ENCODE measurements at regions not wholly inside any gene's neighbourhood (a gene's known extent, or its start where the extent isn't known, plus 50 kb on each side); places are given as distances from the start of the nearest gene placed in this dataset.

DNA sequence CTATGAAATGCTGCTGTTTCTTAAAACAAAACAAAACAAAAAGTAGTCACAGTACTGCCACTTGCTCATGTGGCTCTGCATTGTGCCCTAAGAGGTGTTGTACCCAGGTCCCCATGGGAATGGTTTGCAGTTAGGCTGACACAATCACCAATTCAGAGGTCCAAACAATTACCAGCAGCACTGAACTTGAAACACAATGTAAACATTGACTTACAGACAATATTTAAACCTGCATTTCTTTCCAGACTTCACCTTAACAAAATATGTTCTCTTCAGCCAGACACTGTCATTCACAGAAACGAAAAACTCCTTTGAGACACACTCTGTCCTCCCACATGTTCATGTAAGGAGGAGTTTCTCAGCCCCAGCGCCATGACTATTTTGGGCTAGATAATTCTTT, 206.8 kb upstream of the ARG1 start:
- 72% methylated on average over 2 of the region's 2 CpGs for WGBS
- H3K9me3 ChIP-seq (ENCODE audit: control insufficient read depth, low read length): no peaks in the 10 kb centered on the region
- H3K4me3 ChIP-seq (ENCODE audit: low read length): no peak overlapping the region
- no peaks in the 10 kb centered on the region for H3K27me3 ChIP-seq (ENCODE audit: control insufficient read depth, insufficient read depth)
- H3K4me1 ChIP-seq (ENCODE audit: control insufficient read depth, insufficient read depth, low read length): no peaks in the 10 kb centered on the region
- intact Hi-C loops (cut with DNase I): no loop called here
- H3K27ac ChIP-seq (ENCODE audit: low read length): no peak overlapping the region
- DNase-seq (no peak), ATAC-seq (no peak)

DNA sequence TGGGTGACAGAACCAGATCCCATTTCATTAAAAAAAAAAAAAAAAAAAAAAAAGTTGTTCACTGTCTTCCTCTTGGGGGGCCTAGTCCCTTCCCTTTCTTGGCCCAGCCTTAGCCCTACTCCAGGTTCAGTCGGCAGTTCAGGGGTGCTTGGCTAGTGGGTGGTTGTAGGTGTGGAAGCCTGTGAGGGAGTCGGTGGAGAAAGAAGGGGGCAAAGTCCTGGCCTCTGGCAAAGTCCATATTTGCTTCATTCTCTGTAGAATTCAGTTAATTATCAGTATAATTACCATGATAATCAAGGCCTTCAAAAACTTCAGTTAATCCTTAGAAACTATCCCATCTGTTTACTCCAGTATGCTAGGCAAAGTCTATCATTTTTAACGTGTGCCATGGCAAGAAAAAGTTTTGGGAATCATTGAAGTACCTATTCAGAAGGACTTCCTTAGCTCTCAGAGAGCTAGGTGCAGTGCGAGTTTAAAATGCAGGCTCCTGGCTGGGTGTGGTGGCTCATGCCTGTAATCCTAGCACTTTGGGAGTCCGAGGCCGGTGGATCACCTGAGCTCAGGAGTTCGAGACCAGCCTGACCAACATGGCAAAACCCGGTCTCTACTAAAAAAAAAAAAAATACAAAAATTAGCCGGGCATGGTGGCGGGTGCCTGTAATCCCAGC, 205.7 kb upstream of the ARG1 start:
- ATAC-seq (no peak), DNase-seq (no peak)
- Histone ChIP-seq H3K27me3 (ENCODE audit: control insufficient read depth, insufficient read depth) (no peaks in the 10 kb centered on the region), H3K27ac (ENCODE audit: low read length) (no peak overlapping the region), H3K9me3 (ENCODE audit: control insufficient read depth, low read length) (no peaks in the 10 kb centered on the region), H3K4me3 (ENCODE audit: low read length) (no peak overlapping the region), H3K4me1 (ENCODE audit: control insufficient read depth, insufficient read depth, low read length) (no peaks in the 10 kb centered on the region)
- intact Hi-C loops (cut with DNase I): no loop called here
- 95% methylated on average over 10 of the region's 10 CpGs for WGBS

DNA sequence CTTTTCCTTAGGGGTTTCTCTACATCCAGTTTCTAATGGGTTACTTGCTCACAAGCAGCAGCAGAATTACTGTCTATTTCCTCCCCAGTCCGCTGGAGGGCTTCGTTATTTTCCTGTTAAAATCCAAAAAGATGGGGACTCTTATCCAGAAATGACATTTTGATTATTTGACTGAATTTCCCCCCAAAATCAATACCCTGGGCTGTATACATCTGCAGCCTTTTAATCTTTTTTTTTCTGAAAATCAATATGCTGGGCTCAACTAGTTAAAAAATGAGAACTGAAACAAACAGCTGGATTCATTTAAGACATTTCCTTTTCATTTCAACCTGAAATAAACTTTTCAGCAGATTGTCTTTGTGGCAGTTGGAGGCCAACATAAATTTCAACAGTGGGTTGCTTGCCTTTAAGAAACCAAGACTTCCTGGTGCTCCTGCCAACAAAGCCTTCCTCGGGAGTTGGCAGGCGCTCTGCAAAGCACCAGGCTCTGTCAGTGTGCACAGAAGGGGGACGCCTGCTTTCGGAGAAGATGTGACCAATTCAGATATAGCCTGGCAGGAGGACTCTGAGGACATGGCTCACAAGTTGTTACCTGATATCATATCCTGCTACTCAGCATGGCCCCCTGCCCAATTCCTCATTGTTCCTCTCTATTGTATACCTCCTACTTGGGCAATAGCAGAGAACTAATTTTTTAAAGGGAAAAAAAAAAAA, 204.7 kb upstream of the ARG1 start:
- intact Hi-C loops (cut with DNase I): no loop called here
- H3K4me1 ChIP-seq (ENCODE audit: control insufficient read depth, insufficient read depth, low read length): no peaks in the 10 kb centered on the region
- no peaks in the 10 kb centered on the region for H3K9me3 ChIP-seq (ENCODE audit: control insufficient read depth, low read length)
- no peaks in the 10 kb centered on the region for H3K27me3 ChIP-seq (ENCODE audit: control insufficient read depth, insufficient read depth)
- WGBS: 22% methylated on average over 6 of the region's 6 CpGs
- DNase-seq: peak; percentile 48 to 81 (median 74)
- peak; percentile 79 to 89 for ATAC-seq
- H3K4me3 ChIP-seq (ENCODE audit: low read length): no peak overlapping the region
- H3K27ac ChIP-seq (ENCODE audit: low read length): no peak overlapping the region

DNA sequence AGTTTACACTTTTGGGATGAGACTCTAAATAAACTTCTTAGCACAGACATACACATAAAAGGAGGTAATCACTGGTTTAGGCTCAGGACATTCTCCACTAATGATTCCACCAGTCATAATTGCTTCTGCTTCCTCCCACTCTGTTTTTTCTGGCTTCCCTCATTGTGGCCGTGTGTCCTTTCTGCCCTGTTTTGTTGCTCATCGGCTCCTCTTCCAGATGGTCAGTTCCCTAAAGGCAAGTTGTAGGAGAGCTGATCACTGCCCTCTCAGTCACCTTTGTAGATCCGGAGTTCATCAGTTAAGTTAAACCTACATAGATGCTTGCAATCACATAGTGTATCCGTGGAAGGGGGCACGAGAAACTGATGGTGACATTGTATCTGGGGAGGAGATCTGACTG, 200.5 kb upstream of the ARG1 start:
- WGBS: 51% methylated on average over 5 of the region's 5 CpGs

DNA sequence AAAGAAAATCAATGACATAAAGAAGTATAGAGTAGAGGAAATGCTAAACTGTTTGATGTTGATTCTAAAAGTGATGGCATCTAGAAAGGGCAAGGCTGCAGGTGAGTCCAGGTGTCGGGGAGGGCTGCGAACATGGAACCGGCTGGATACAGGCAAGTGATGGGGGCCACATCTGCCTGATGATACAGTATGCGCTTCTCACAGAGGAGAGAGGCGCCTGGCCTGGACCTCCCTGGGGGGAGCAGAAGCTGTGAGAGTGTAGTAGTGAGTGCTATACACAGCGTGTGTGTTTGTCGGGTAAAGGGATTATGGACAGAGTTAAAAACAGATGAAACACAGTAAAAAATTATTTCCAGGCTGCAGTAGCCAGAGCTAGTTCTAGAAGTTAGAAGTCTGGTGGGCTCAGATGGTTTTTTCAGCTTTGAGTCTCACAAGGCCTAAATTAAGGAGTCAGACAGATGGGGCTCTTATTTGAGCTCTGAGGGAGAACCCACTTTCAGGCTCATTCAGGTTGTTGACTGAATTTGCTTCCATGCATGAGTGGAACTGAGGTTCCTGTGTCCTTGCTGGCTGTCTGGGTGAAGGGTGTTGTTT, 195.8 kb upstream of the ARG1 start:
- H3K4me1 ChIP-seq (ENCODE audit: control insufficient read depth, insufficient read depth, low read length): no peaks in the 10 kb centered on the region
- no peak overlapping the region for H3K4me3 ChIP-seq (ENCODE audit: low read length)
- no peaks in the 10 kb centered on the region for H3K9me3 ChIP-seq (ENCODE audit: control insufficient read depth, low read length)
- intact Hi-C loops (cut with DNase I): no loop called here
- WGBS: 96% methylated on average over 7 of the region's 7 CpGs
- DNase-seq (no peak), ATAC-seq (no peak)
- H3K27me3 ChIP-seq (ENCODE audit: control insufficient read depth, insufficient read depth): no peaks in the 10 kb centered on the region
- no peak overlapping the region for H3K27ac ChIP-seq (ENCODE audit: low read length)

More for the DNA sequence above, 200.5 kb upstream of the ARG1 start:
- H3K27me3 ChIP-seq (ENCODE audit: control insufficient read depth, insufficient read depth): no peaks in the 10 kb centered on the region
- no peaks in the 10 kb centered on the region for H3K9me3 ChIP-seq (ENCODE audit: control insufficient read depth, low read length)
- no peaks in the 10 kb centered on the region for H3K4me1 ChIP-seq (ENCODE audit: control insufficient read depth, insufficient read depth, low read length)
- DNase-seq (no peak), ATAC-seq (no peak)
- intact Hi-C loops (cut with DNase I): no loop called here
- H3K27ac ChIP-seq (ENCODE audit: low read length): no peak overlapping the region
- no peak overlapping the region for H3K4me3 ChIP-seq (ENCODE audit: low read length)

DNA sequence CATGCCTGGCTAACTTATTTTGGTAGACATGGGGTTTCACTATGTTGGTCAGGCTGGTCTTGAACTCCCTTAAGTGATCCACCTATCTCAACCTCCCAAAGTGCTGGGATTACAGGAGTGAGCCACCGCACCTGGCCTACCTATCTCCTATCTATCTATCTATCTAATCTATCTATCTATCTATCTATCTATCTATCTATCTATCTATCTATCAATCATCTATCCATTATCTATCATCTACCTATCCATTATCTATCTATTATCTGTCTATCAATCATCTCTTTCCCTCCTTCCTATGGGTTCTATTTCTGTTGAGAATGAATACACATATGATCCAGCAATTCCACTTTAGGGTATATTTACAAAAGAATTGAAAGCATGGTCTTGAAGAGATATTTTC, 194.2 kb upstream of the ARG1 start:
- WGBS: 93% methylated on average over 1 of the region's 1 CpG
- H3K27me3 ChIP-seq (ENCODE audit: control insufficient read depth, insufficient read depth): no peaks in the 10 kb centered on the region
- H3K4me1 ChIP-seq (ENCODE audit: control insufficient read depth, insufficient read depth, low read length): no peaks in the 10 kb centered on the region
- no peaks in the 10 kb centered on the region for H3K9me3 ChIP-seq (ENCODE audit: control insufficient read depth, low read length)
- H3K4me3 ChIP-seq (ENCODE audit: low read length): no peak overlapping the region
- ATAC-seq (no peak), DNase-seq (no peak)
- H3K27ac ChIP-seq (ENCODE audit: low read length): no peak overlapping the region
- intact Hi-C loops (cut with DNase I): no loop called here

DNA sequence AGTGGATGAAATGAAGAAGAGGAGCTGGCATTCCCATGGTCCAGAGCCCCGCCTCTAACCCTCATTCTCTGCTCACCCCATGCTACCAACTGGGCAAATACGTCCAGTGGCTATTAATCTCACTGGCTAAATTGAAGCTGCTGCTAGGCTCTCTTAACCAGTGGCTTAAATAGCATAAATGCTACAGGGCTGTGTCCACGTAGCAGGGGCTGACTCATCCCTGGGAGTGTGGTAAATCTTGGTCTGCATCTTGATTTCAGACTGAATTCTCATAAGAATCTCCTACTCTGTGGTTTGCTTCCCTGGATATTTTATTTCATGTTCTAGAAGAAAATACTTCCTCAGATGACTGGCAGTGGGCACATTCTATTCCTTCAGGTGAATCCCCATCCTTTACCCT, 193.1 kb upstream of the ARG1 start:
- Histone ChIP-seq H3K9me3 (ENCODE audit: control insufficient read depth, low read length) (no peaks in the 10 kb centered on the region), H3K4me3 (ENCODE audit: low read length) (no peak overlapping the region), H3K27me3 (ENCODE audit: control insufficient read depth, insufficient read depth) (no peaks in the 10 kb centered on the region), H3K4me1 (ENCODE audit: control insufficient read depth, insufficient read depth, low read length) (no peaks in the 10 kb centered on the region), H3K27ac (ENCODE audit: low read length) (no peak overlapping the region)
- no peak for DNase-seq
- WGBS: 80% methylated on average over 3 of the region's 3 CpGs
- intact Hi-C loops (cut with DNase I): no loop called here
- ATAC-seq: no peak

DNA sequence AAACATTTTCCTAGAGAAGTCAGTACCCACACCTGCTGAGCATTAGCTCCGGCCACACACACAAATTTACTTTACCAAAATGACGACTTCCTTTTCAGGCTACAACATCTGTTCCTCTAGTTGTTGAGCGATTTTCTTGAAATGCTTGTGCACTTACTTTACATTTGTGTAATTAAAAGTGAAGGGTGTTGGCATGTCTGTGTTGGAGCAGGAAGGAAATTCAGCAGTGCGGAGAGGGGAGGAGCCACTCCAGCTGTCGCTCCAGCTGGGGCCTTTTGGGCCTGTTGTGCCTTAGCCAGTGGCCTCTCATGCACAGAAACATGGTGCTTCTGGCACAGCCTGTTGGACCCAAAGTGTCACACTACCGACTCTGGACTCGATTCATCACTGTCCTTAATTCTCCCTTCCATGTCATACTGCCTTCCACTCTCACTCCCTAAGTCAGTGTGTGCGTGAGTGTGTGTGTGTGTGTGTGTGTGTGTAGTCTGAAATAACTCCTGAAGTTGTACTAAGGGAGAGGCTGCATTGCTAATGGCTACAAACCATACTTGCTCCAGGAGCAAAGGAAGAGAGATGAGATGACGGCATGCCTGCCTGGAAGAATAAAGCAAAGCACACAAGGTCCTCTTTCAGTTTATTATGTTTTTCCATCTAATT, 191.8 kb upstream of the ARG1 start:
- DNase-seq: peak in 1 of 3 donors; percentile 41
- no peaks in the 10 kb centered on the region for H3K4me1 ChIP-seq (ENCODE audit: control insufficient read depth, insufficient read depth, low read length)
- no peaks in the 10 kb centered on the region for H3K27me3 ChIP-seq (ENCODE audit: control insufficient read depth, insufficient read depth)
- ATAC-seq: no peak
- WGBS: 56% methylated on average over 9 of the region's 9 CpGs
- intact Hi-C loops (cut with DNase I): no loop called here
- no peak overlapping the region for H3K4me3 ChIP-seq (ENCODE audit: low read length)
- H3K9me3 ChIP-seq (ENCODE audit: control insufficient read depth, low read length): no peaks in the 10 kb centered on the region
- H3K27ac ChIP-seq (ENCODE audit: low read length): no peak overlapping the region

DNA sequence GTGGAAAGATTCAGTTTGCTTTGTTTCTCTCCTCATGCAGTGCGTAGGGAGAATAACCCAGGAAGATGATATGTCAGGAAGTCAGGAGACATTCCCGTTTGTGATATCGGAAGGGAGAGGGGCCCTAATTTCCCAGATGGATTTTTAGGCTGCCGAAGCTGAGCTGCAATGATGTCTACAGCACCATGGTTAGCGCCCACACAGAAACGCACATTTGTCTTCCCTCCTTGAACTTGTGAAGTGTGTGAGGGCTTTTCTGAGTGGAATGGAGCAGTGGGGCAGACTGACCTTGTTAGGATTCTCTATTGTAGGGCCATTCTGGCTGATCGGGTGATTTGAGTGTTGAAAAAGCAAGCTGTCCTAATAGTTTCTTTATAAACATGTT, 191.3 kb upstream of the ARG1 start:
- 46% methylated on average over 7 of the region's 7 CpGs for WGBS
- H3K9me3 ChIP-seq (ENCODE audit: control insufficient read depth, low read length): no peaks in the 10 kb centered on the region
- intact Hi-C loops (cut with DNase I): no loop called here
- H3K4me1 ChIP-seq (ENCODE audit: control insufficient read depth, insufficient read depth, low read length): no peaks in the 10 kb centered on the region
- DNase-seq: no peak
- H3K4me3 ChIP-seq (ENCODE audit: low read length): no peak overlapping the region
- H3K27me3 ChIP-seq (ENCODE audit: control insufficient read depth, insufficient read depth): no peaks in the 10 kb centered on the region
- ATAC-seq: no peak
- no peak overlapping the region for H3K27ac ChIP-seq (ENCODE audit: low read length)

DNA sequence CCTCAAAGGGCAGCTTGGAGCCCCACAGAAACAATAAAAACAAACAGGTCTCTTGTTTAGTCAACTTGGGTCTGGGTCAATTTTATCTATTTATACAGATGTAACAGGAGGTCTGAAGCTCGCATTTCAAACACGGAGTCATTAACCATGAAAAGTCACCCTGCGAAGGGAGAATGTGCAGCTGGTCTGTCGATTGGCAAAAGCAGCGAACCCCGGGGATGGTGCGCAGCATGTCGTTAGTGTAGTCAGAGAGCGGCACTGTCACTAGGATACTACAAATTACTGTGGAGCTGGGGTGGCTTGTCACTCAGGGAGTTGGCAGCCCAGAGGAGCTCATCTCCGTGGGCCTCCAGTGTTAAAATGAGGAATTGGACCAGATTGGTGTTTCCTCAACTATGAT, 190.4 kb upstream of the ARG1 start:
- WGBS: 74% methylated on average over 10 of the region's 10 CpGs
- intact Hi-C loops (cut with DNase I): no loop called here

More for the DNA sequence above, 190.4 kb upstream of the ARG1 start:
- Histone ChIP-seq H3K9me3 (ENCODE audit: control insufficient read depth, low read length) (no peaks in the 10 kb centered on the region), H3K27me3 (ENCODE audit: control insufficient read depth, insufficient read depth) (no peaks in the 10 kb centered on the region), H3K4me1 (ENCODE audit: control insufficient read depth, insufficient read depth, low read length) (no peaks in the 10 kb centered on the region), H3K27ac (ENCODE audit: low read length) (no peak overlapping the region), H3K4me3 (ENCODE audit: low read length) (no peak overlapping the region)
- DNase-seq: no peak
- no peak for ATAC-seq

Data from right cardiac atrium (tissue), 5 donors.